Retinal pigment epithelial cell (primary cell): ENCODE measurements at regions not wholly inside any gene's neighbourhood (a gene's known extent, or its start where the extent isn't known, plus 50 kb on each side); places are given as distances from the start of the nearest gene placed in this dataset.
"Not testable (repeated sequence)": the region's sequence is repeated elsewhere in the genome, so short reads cannot be mapped to it uniquely, and the experiment has no call there.

Source experiments
- DNase-seq: peaks from one replicate; pipeline ENCODE4 v3.0.0-alpha.2; 2010; ENCODE audit warnings: low read depth
- H3K4me3 ChIP-seq: 2 replicates; pipeline ENCODE4 v1.5.1; 2011; ENCODE audit warnings: mild to moderate bottlenecking, low read length, control low read depth, moderate library complexity
- CTCF ChIP-seq: conservative IDR thresholded peaks from 2 replicates; pipeline ENCODE4 v1.5.1; 2011; ENCODE audit warnings: low read depth, low read length, control low read depth, inconsistent platforms

GRCh38 chr13:37960427-37960826 is 90.9 kb upstream of the TRPC4 start:
- DNase-seq = no peak
- peak; percentile 42 for TF ChIP-seq CTCF
- H3K4me3 ChIP-seq = no peak overlapping the region

DNA sequence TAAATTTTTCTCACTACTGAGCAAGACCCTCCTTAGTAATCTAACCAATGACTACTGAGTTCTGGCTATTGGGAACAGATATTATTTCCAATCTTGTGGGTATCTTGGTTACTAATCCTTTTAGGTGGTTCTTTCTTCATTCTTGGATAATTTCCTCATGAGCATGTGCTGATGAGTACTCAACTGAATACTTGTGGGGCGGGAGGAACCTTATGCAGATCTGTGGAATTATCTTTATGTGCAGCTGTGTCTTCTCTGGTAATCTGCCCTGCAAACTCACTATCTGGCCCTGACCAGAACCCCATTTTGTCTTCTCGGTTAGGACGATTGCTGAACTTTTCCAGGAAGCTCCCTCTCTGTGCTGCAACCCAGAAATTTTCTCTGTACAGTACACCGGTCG is 89.7 kb upstream of the TRPC4 start:
- DNase-seq = no peak
- no peak overlapping the region for H3K4me3 ChIP-seq

GRCh38 chr13:37956536-37956935 is 87.0 kb upstream of the TRPC4 start:
- no peak for TF ChIP-seq CTCF
- no peak overlapping the region for H3K4me3 ChIP-seq
- DNase-seq = no peak

More for the DNA sequence above, 89.7 kb upstream of the TRPC4 start:
- TF ChIP-seq CTCF = no peak

DNA sequence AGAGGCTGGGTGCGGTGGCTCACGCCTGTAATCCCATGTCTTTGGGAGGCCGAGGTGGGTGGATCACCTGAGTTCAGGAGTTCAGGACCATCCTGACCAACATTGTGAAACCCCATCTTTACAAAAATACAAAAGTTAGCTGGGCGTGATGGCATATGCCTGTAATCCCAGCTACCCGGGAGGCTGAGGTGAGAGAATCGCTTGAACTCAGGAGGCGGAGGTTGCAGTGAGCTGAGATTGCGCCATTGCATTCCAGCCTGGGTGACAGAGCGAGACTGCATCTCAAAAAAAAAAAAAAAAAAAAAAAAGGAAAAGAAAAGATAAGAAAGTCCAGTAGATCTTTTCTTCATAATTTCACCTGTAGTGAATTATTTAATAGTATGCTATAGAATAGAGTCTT is 85.0 kb upstream of the TRPC4 start:
- not testable (repeated sequence) for H3K4me3 ChIP-seq, DNase-seq

DNA sequence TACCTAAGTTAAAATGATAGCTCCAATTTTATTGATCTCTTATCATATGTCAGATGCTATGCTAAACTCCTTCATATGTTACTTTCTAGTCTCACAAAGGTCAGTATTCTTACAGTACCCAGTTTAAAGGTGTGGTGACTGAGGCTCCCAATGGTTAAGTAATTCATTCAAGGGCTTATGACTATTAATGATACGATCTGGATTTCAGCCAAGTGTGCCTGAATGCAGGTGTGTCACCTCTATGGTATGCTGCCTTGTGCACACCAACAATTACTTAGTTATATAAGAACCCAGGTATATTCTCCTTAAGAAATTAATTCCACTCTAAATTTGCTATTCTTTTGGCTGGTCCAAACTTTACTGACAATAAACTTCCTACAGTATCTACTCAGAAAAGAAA is 84.6 kb upstream of the TRPC4 start:
- no peak overlapping the region for H3K4me3 ChIP-seq
- DNase-seq = no peak
- TF ChIP-seq CTCF = no peak

- no peak overlapping the region for H3K4me3 ChIP-seq
- DNase-seq = no peak
- no peak for TF ChIP-seq CTCF
Measured at GRCh38 chr13:37953696-37954095, 84.1 kb upstream of the TRPC4 start.

- TF ChIP-seq CTCF = no peak
- no peak overlapping the region for H3K4me3 ChIP-seq
- no peak for DNase-seq
Measured at GRCh38 chr13:37950016-37950415, 80.4 kb upstream of the TRPC4 start.
